Endothelial cell of umbilical vein (primary cell): ENCODE measurements at regions not wholly inside any gene's neighbourhood (a gene's known extent, or its start where the extent isn't known, plus 50 kb on each side); places are given as distances from the start of the nearest gene placed in this dataset.

Source experiments
- BruUV-seq: library from RNA; stranded (reverse); fragments of 400-500 nt; replicated peaks from 2 replicates; lab custom pipeline; 2021; lab: Mats Ljungman, UMichigan
- CTCF ChIA-PET: fragments of 300-600, 350-600 bp; sonication (Branson Sonifier 250); formaldehyde crosslinking; loops from one replicate; lab custom pipeline; 2021; ENCODE audit warnings: antibody characterized with exemption, inconsistent platforms; lab: Charles Lee
- POLR2A ChIA-PET: fragments of 300-600, 350-600 bp; sonication (Branson Sonifier 250); formaldehyde crosslinking; loops from one replicate; lab custom pipeline; 2021; ENCODE audit warnings: antibody characterized with exemption, inconsistent platforms; lab: Charles Lee
- DNase-seq: peaks from one replicate; pipeline ENCODE4 v3.0.0-alpha.2; 2011; ENCODE audit warnings: low read depth, low spot score
- FAIRE-seq: peaks from 2 replicates; lab custom pipeline; 2011; peaks lifted over from hg19 to GRCh38; lab: Jason Lieb, UNC
- H2AFZ ChIP-seq: 2 replicates; pipeline ENCODE4 v1.6.0; 2012; ENCODE audit warnings: low read depth, low read length, control low read depth, inconsistent platforms
- H3K27ac ChIP-seq: 2 replicates; pipeline ENCODE4 v1.5.1; 2011; ENCODE audit warnings: low read depth, mild to moderate bottlenecking, control low read depth, low read length, moderate library complexity; ENCODE audit not compliant: insufficient read depth
- H3K27me3 ChIP-seq, 2 experiments: 2 replicates each; pipeline versions ENCODE4 v1.6.0 to v1.6.1; 2011; ENCODE audit warnings: low read length in 2 of 2, mixed read lengths in 1 of 2; ENCODE audit not compliant: control insufficient read depth in 2 of 2, insufficient read depth in 2 of 2
- H3K36me3 ChIP-seq, 2 experiments: 2 replicates in 1 of 2; 3 replicates in 1 of 2; pipeline ENCODE4 v1.5.1; 2011; ENCODE audit warnings: low read length in 2 of 2, mild to moderate bottlenecking in 1 of 2, moderate library complexity in 1 of 2; ENCODE audit not compliant: control insufficient read depth in 2 of 2, insufficient read depth in 2 of 2; ENCODE audit errors: extremely low read depth in 1 of 2
- H3K4me1 ChIP-seq: 3 replicates; pipeline ENCODE4 v1.5.1; 2011; ENCODE audit warnings: mild to moderate bottlenecking, low read length; ENCODE audit not compliant: control insufficient read depth, insufficient read depth; ENCODE audit errors: extremely low read depth
- H3K4me2 ChIP-seq: 2 replicates; pipeline ENCODE4 v1.6.1; 2011; ENCODE audit warnings: low read length, control low read depth, mixed read lengths; ENCODE audit not compliant: insufficient read depth
- H3K4me3 ChIP-seq, 3 experiments: fragments of 200-600 bp in 1 of 3; sonication (generic), shearing (Covaris generic) in 1 of 3; replicated peaks in 1 of 3; 2 replicates each; pipeline ENCODE4 v1.5.1; 2011 to 2016; ENCODE audit warnings: control low read depth in 3 of 3, low read length in 3 of 3, mild to moderate bottlenecking in 2 of 3, inconsistent platforms in 1 of 3, low read depth in 1 of 3, moderate library complexity in 1 of 3; ENCODE audit not compliant: insufficient read depth in 1 of 3
- H3K79me2 ChIP-seq: 2 replicates; pipeline ENCODE4 v1.6.0; 2012; ENCODE audit warnings: low read length, inconsistent platforms; ENCODE audit not compliant: control insufficient read depth, insufficient read depth
- H3K9ac ChIP-seq: replicated peaks from 2 replicates; pipeline ENCODE3; 2011; ENCODE audit warnings: low read length, control low read depth; ENCODE audit not compliant: insufficient read depth; ENCODE audit errors: extremely low read depth
- H3K9me1 ChIP-seq: replicated peaks from 3 replicates; pipeline ENCODE4 v1.6.0; 2011; ENCODE audit warnings: mild to moderate bottlenecking, low read length; ENCODE audit not compliant: control insufficient read depth, insufficient read depth; ENCODE audit errors: extremely low read depth
- H3K9me3 ChIP-seq: replicated peaks from 2 replicates; pipeline ENCODE4 v1.5.1; 2012; ENCODE audit warnings: low read length, inconsistent platforms; ENCODE audit not compliant: control insufficient read depth, insufficient read depth
- H4K20me1 ChIP-seq: replicated peaks from 2 replicates; pipeline ENCODE3; 2011; ENCODE audit warnings: mild to moderate bottlenecking, low read length; ENCODE audit not compliant: control insufficient read depth, insufficient read depth; ENCODE audit errors: extremely low read depth
- EZH2 ChIP-seq: IDR thresholded peaks from 2 replicates; pipeline ENCODE4 v1.6.1; 2012; ENCODE audit warnings: borderline replicate concordance, low read depth, mild to moderate bottlenecking, moderate library complexity, low read length, inconsistent platforms; ENCODE audit not compliant: severe bottlenecking
- FOS ChIP-seq: IDR thresholded peaks from 2 replicates; pipeline ENCODE4 v1.6.1; 2011; ENCODE audit warnings: mild to moderate bottlenecking, low read length, moderate library complexity, borderline replicate concordance; ENCODE audit not compliant: insufficient read depth
- GATA2 ChIP-seq: IDR thresholded peaks from 2 replicates; pipeline ENCODE4 v1.7.0; 2011; ENCODE audit warnings: low read depth, mild to moderate bottlenecking, moderate library complexity, mixed read lengths, low read length; ENCODE audit not compliant: insufficient read length, insufficient read depth
- JUN ChIP-seq: IDR thresholded peaks from 2 replicates; pipeline ENCODE4 v1.6.1; 2011; ENCODE audit warnings: borderline replicate concordance, low read depth; ENCODE audit not compliant: insufficient read length, insufficient read depth
- MYC ChIP-seq: IDR thresholded peaks from one replicate; pipeline ENCODE4 v1.6.1; 2011; ENCODE audit warnings: mild to moderate bottlenecking, low read depth, low read length
- POLR2A ChIP-seq: IDR thresholded peaks from 2 replicates; pipeline ENCODE4 v1.6.1; 2012; ENCODE audit warnings: low read depth, mild to moderate bottlenecking, control low read depth, low read length
- POLR2AphosphoS5 ChIP-seq: IDR thresholded peaks from 2 replicates; pipeline ENCODE4 v1.6.1; 2012; ENCODE audit warnings: low read depth, mild to moderate bottlenecking, control low read depth, low read length, moderate library complexity; ENCODE audit not compliant: insufficient read depth
- dilution Hi-C: fragments of 300-500 bp; cut with MboI; formaldehyde crosslinking; loops from one replicate; pipeline ENCODE4 v1.15.0; 2019; ENCODE audit warnings: low sequenced_read_pairs; ENCODE audit not compliant: extremely low pct_ligation_motif_present
- intact Hi-C: fragments of 100-400 bp; cut with micrococcal nuclease; formaldehyde crosslinking; loops from one replicate; pipeline ENCODE4 v1.10.0; 2022
- TF ChIP-seq, protein P1 (sequence below), 2 donors: IDR thresholded peaks; 1 replicate in 1 of 2; 2 replicates in 1 of 2; pipeline ENCODE4 v1.5.1; 2011; ENCODE audit warnings: low read length in 2 of 2, mild to moderate bottlenecking in 2 of 2, moderate library complexity in 2 of 2, control low read depth in 1 of 2, inconsistent platforms in 1 of 2, low read depth in 1 of 2; ENCODE audit not compliant: insufficient read depth in 1 of 2; ENCODE audit errors: extremely low read depth in 1 of 2
- TF ChIP-seq, protein P2 (sequence below): IDR thresholded peaks from 2 replicates; pipeline ENCODE4 v1.6.1; 2011; ENCODE audit not compliant: insufficient read depth, insufficient read length

DNA sequence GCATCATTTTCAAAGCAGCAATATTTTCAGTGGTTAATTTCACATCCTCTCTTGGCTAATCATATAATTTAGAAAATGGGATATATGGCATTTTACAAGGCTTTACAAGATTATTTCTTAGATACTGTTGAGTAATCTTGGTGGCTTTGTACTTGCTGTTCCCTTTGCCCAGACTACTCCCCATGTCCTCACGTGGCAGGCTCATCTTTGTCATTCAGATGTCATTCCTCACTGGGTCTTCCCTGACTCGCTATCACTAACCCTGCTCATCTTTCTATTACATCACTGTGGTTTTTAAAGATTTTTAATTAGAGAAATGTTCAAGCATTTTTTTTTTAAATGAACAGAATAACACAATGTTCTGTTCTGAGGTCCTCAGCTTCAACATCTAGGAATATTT, 240.0 kb upstream of the IRX5 start:
- intact Hi-C loops: no loop called here
- POLR2A ChIA-PET: no interaction called here

More for the DNA sequence above, 240.0 kb upstream of the IRX5 start:
- H3K36me3 ChIP-seq: no peaks in the 10 kb centered on the region
- peaks cover 4% of the 10 kb centered on the region for H3K9me3 ChIP-seq
- H3K4me2 ChIP-seq: no peak overlapping the region
- no peak for TF ChIP-seq MYC
- TF ChIP-seq EZH2: no peak
- TF ChIP-seq GATA2: no peak
- no peak for TF ChIP-seq JUN
- TF ChIP-seq, protein P1, sequence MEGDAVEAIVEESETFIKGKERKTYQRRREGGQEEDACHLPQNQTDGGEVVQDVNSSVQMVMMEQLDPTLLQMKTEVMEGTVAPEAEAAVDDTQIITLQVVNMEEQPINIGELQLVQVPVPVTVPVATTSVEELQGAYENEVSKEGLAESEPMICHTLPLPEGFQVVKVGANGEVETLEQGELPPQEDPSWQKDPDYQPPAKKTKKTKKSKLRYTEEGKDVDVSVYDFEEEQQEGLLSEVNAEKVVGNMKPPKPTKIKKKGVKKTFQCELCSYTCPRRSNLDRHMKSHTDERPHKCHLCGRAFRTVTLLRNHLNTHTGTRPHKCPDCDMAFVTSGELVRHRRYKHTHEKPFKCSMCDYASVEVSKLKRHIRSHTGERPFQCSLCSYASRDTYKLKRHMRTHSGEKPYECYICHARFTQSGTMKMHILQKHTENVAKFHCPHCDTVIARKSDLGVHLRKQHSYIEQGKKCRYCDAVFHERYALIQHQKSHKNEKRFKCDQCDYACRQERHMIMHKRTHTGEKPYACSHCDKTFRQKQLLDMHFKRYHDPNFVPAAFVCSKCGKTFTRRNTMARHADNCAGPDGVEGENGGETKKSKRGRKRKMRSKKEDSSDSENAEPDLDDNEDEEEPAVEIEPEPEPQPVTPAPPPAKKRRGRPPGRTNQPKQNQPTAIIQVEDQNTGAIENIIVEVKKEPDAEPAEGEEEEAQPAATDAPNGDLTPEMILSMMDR (IDR thresholded peaks at IDR 0.05; ENCODE audit: extremely low read depth in 1 of 2, insufficient read depth in 1 of 2, low read depth in 1 of 2, low read length in 2 of 2): no peak
- no peak for TF ChIP-seq FOS
- TF ChIP-seq POLR2A: no peak
- TF ChIP-seq, protein P2, sequence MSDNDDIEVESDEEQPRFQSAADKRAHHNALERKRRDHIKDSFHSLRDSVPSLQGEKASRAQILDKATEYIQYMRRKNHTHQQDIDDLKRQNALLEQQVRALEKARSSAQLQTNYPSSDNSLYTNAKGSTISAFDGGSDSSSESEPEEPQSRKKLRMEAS: no peak
- TF ChIP-seq POLR2AphosphoS5: no peak
- no peak overlapping the region for H3K27ac ChIP-seq
- CTCF ChIA-PET: no interaction called here
- no peak overlapping the region for H2AFZ ChIP-seq
- H3K27me3 ChIP-seq: no peaks in the 10 kb centered on the region
- no peak overlapping the region for H3K9ac ChIP-seq
- DNase-seq: no peak
- dilution Hi-C loops: no loop called here
- no peaks in the 10 kb centered on the region for H4K20me1 ChIP-seq
- no TSS peak for BruUV-seq
- H3K79me2 ChIP-seq: no peaks in the 10 kb centered on the region
- no peak overlapping the region for H3K4me3 ChIP-seq
- no peaks in the 10 kb centered on the region for H3K4me1 ChIP-seq
- FAIRE-seq: no peak
- no peaks in the 10 kb centered on the region for H3K9me1 ChIP-seq
